ENCODE measurements at regions not wholly inside any gene's neighbourhood (a gene's known extent, or its start where the extent isn't known, plus 50 kb on each side); places are given as distances from the start of the nearest gene placed in this dataset.
"Not testable (repeated sequence)": the region's sequence is repeated elsewhere in the genome, so short reads cannot be mapped to it uniquely, and the experiment has no call there.

- no peak for TF ChIP-seq CTCF (IDR thresholded peaks at IDR 0.05; ENCODE audit: borderline replicate concordance, insufficient read depth, low read depth, low read length)
- H3K4me3 ChIP-seq (ENCODE audit: low read depth, low read length) = no peak overlapping the region
These were observed 545.3 kb downstream of the XYLT1 start for GRCh38 chr16:16925432-16925831.

- no peak overlapping the region for H3K4me3 ChIP-seq (ENCODE audit: low read depth, low read length)
- no peak for TF ChIP-seq CTCF (IDR thresholded peaks at IDR 0.05; ENCODE audit: borderline replicate concordance, insufficient read depth, low read depth, low read length)
These were observed 542.1 kb downstream of the XYLT1 start for GRCh38 chr16:16928532-16929109.

GRCh38 chr16:16930309-16931000 lies 540.3 kb downstream of the XYLT1 start:
- TF ChIP-seq CTCF (IDR thresholded peaks at IDR 0.05; ENCODE audit: borderline replicate concordance, insufficient read depth, low read depth, low read length) = no peak
- H3K4me3 ChIP-seq (ENCODE audit: low read depth, low read length) = no peak overlapping the region

- no peak overlapping the region for H3K4me3 ChIP-seq (ENCODE audit: low read depth, low read length)
- TF ChIP-seq CTCF (IDR thresholded peaks at IDR 0.05; ENCODE audit: borderline replicate concordance, insufficient read depth, low read depth, low read length) = no peak
These were observed 536.9 kb downstream of the XYLT1 start for GRCh38 chr16:16933861-16934260.

GRCh38 chr16:16934660-16935059 lies 536.1 kb downstream of the XYLT1 start:
- no peak overlapping the region for H3K4me3 ChIP-seq (ENCODE audit: low read depth, low read length)
- TF ChIP-seq CTCF (IDR thresholded peaks at IDR 0.05; ENCODE audit: borderline replicate concordance, insufficient read depth, low read depth, low read length) = no peak

- H3K4me3 ChIP-seq (ENCODE audit: low read depth, low read length) = not testable (repeated sequence)
These were observed 534.9 kb downstream of the XYLT1 start for GRCh38 chr16:16935909-16936308.

GRCh38 chr16:16937576-16937975 lies 533.2 kb downstream of the XYLT1 start:
- no peak overlapping the region for H3K4me3 ChIP-seq (ENCODE audit: low read depth, low read length)
- no peak for TF ChIP-seq CTCF (IDR thresholded peaks at IDR 0.05; ENCODE audit: borderline replicate concordance, insufficient read depth, low read depth, low read length)

Measured in GM12875 (cell line).